ENCODE measurements at regions not wholly inside any gene's neighbourhood (a gene's known extent, or its start where the extent isn't known, plus 50 kb on each side); places are given as distances from the start of the nearest gene placed in this dataset.
"Not testable (repeated sequence)": the region's sequence is repeated elsewhere in the genome, so short reads cannot be mapped to it uniquely, and the experiment has no call there.

GRCh38 chr2:88996588-88996987 lies 305.1 kb downstream of the RPIA start:
- TF ChIP-seq CTCF, POLR2A (IDR thresholded peaks at IDR 0.05): not testable (repeated sequence)
